ENCODE measurements at regions not wholly inside any gene's neighbourhood (a gene's known extent, or its start where the extent isn't known, plus 50 kb on each side); places are given as distances from the start of the nearest gene placed in this dataset.

GRCh38 chr5:86971034-86971571 lies 296.6 kb upstream of the RASA1 start:
- TF ChIP-seq, protein P1, sequence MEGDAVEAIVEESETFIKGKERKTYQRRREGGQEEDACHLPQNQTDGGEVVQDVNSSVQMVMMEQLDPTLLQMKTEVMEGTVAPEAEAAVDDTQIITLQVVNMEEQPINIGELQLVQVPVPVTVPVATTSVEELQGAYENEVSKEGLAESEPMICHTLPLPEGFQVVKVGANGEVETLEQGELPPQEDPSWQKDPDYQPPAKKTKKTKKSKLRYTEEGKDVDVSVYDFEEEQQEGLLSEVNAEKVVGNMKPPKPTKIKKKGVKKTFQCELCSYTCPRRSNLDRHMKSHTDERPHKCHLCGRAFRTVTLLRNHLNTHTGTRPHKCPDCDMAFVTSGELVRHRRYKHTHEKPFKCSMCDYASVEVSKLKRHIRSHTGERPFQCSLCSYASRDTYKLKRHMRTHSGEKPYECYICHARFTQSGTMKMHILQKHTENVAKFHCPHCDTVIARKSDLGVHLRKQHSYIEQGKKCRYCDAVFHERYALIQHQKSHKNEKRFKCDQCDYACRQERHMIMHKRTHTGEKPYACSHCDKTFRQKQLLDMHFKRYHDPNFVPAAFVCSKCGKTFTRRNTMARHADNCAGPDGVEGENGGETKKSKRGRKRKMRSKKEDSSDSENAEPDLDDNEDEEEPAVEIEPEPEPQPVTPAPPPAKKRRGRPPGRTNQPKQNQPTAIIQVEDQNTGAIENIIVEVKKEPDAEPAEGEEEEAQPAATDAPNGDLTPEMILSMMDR (IDR thresholded peaks at IDR 0.05): peak in 3 of 5 experiments; percentile 16 to 41 (median 27)
- TF ChIP-seq POLR2A (IDR thresholded peaks at IDR 0.05): no peak
